HCT116 (cell line): ENCODE measurements at regions not wholly inside any gene's neighbourhood (a gene's known extent, or its start where the extent isn't known, plus 50 kb on each side); places are given as distances from the start of the nearest gene placed in this dataset.

Experiments used
- ATAC-seq: fragments of 200-7000 bp; cut with Tn5 transposase; 2 replicates; pipeline ENCODE4 v1.9.1; 2020; ENCODE audit warnings: mild to moderate bottlenecking, moderate library complexity
- BruUV-seq: library from RNA; stranded (reverse); fragments of 400-500 nt; replicated peaks from 2 replicates; lab custom pipeline; 2021; lab: Mats Ljungman, UMichigan
- CTCF ChIA-PET: fragments of 300-600 bp; sonication (Branson Sonifier 250); formaldehyde crosslinking; loops from one replicate; lab custom pipeline; 2021; ENCODE audit warnings: antibody characterized with exemption; lab: Charles Lee
- POLR2A ChIA-PET: fragments of 300-600, 350-600 bp; sonication (Branson Sonifier 250); formaldehyde crosslinking; loops from one replicate; lab custom pipeline; 2021; ENCODE audit warnings: antibody characterized with exemption; lab: Charles Lee
- RAD21 ChIA-PET, 2 experiments: fragments of 300-600 bp; sonication (Branson Sonifier 250); formaldehyde crosslinking; loops; one replicate each; lab custom pipeline; 2023; ENCODE audit warnings: low total read pairs in 2 of 2; ENCODE audit not compliant: uncharacterized antibody in 2 of 2, unreplicated experiment in 2 of 2, low non-redundant PET in 1 of 2; lab: Charles Lee
- DNase-seq: peaks from one replicate; pipeline ENCODE4 v3.0.0-alpha.2; 2010; ENCODE audit warnings: low read depth, low spot score
- H2AFZ ChIP-seq: fragments of 200-600 bp; shearing (Covaris generic), sonication (generic); 2 replicates; pipeline ENCODE4 v1.6.1; 2017; ENCODE audit warnings: low read depth, mixed run types, mixed read lengths, antibody characterized with exemption, low read length; ENCODE audit not compliant: poor library complexity, severe bottlenecking
- H3K27ac ChIP-seq: 2 replicates; pipeline ENCODE4 v1.5.1; 2012; ENCODE audit warnings: low read depth, low read length
- H3K27me3 ChIP-seq: fragments of 200-600 bp; sonication (generic); 2 replicates; pipeline ENCODE4 v1.6.1; 2016; ENCODE audit warnings: mixed run types, low read length, mixed read lengths; ENCODE audit not compliant: insufficient read depth
- H3K36me3 ChIP-seq, 2 experiments: fragments of 200-500 bp in 1 of 2; fragments of 200-600 bp in 1 of 2; sonication (Bioruptor generic) in 1 of 2; sonication (generic) in 1 of 2; 2 replicates each; pipeline versions ENCODE4 v1.5.1 to v1.6.1; 2014 to 2016; ENCODE audit warnings: low read length in 2 of 2, inconsistent platforms in 1 of 2, mixed read lengths in 1 of 2, mixed run types in 1 of 2; ENCODE audit not compliant: insufficient read depth in 2 of 2, control insufficient read depth in 1 of 2
- H3K4me1 ChIP-seq, 2 experiments: fragments of 200-600 bp in 1 of 2; sonication (generic) in 1 of 2; 2 replicates each; pipeline versions ENCODE4 v1.5.1 to v1.6.1; 2012 to 2017; ENCODE audit warnings: low read length in 2 of 2, inconsistent platforms in 1 of 2, mild to moderate bottlenecking in 1 of 2, mixed read lengths in 1 of 2, mixed run types in 1 of 2, moderate library complexity in 1 of 2; ENCODE audit not compliant: insufficient read depth in 2 of 2, control insufficient read depth in 1 of 2
- H3K4me2 ChIP-seq: fragments of 200-600 bp; sonication (generic); 2 replicates; pipeline ENCODE4 v1.6.1; 2017; ENCODE audit warnings: mixed run types, low read length, mixed read lengths
- H3K4me3 ChIP-seq, 2 experiments: fragments of 200-600 bp in 1 of 2; sonication (generic) in 1 of 2; replicated peaks in 1 of 2; 2 replicates each; pipeline ENCODE4 v1.5.1; 2011 to 2016; ENCODE audit warnings: low read length in 2 of 2, control low read depth in 1 of 2, low read depth in 1 of 2, mild to moderate bottlenecking in 1 of 2, mixed read lengths in 1 of 2, mixed run types in 1 of 2
- H3K79me2 ChIP-seq: fragments of 200-600 bp; sonication (generic); 2 replicates; pipeline ENCODE4 v1.6.1; 2017; ENCODE audit warnings: mild to moderate bottlenecking, mixed run types, low read length, moderate library complexity, mixed read lengths; ENCODE audit not compliant: insufficient read depth
- H3K9ac ChIP-seq: fragments of 200-600 bp; sonication (generic); 2 replicates; pipeline ENCODE4 v1.6.1; 2016; ENCODE audit warnings: low read length, mixed read lengths
- H3K9me2 ChIP-seq: fragments of 200-600 bp; sonication (generic), shearing (Covaris generic); 2 replicates; pipeline ENCODE4 v1.6.1; 2017; ENCODE audit warnings: mixed run types, mild to moderate bottlenecking, moderate library complexity; ENCODE audit not compliant: insufficient read depth
- H3K9me3 ChIP-seq, 2 experiments: fragments of 200-500 bp in 1 of 2; fragments of 200-600 bp in 1 of 2; sonication (Bioruptor generic) in 1 of 2; sonication (generic) in 1 of 2; 2 replicates each; pipeline ENCODE4 v1.6.1; 2014 to 2017; ENCODE audit warnings: low read length in 2 of 2, mixed read lengths in 2 of 2, inconsistent platforms in 1 of 2, low read depth in 1 of 2, mild to moderate bottlenecking in 1 of 2, mixed run types in 1 of 2, moderate library complexity in 1 of 2; ENCODE audit not compliant: control insufficient read depth in 1 of 2, insufficient read depth in 1 of 2
- H4K20me1 ChIP-seq: fragments of 200-600 bp; sonication (generic), shearing (Covaris generic); 2 replicates; pipeline ENCODE4 v1.6.1; 2017; ENCODE audit warnings: mixed run types, mild to moderate bottlenecking, moderate library complexity; ENCODE audit not compliant: insufficient read depth
- CBX3 ChIP-seq: IDR thresholded peaks from 2 replicates; pipeline ENCODE4 v1.6.1; 2012; ENCODE audit warnings: low read depth
- CEBPB ChIP-seq: IDR thresholded peaks from 2 replicates; pipeline ENCODE4 v1.6.1; 2012; ENCODE audit warnings: low read depth
- CTCF ChIP-seq, 3 experiments: fragments of 200-600 bp in 1 of 3; sonication (generic) in 1 of 3; IDR thresholded peaks in 2 of 3; conservative IDR thresholded peaks in 1 of 3; 2 replicates each; pipeline ENCODE4 v1.5.1; 2012 to 2017; ENCODE audit warnings: low read depth in 2 of 3, low read length in 2 of 3, antibody characterized with exemption in 1 of 3, borderline replicate concordance in 1 of 3, control low read depth in 1 of 3, mild to moderate bottlenecking in 1 of 3, mixed read lengths in 1 of 3, mixed run types in 1 of 3, moderate library complexity in 1 of 3; ENCODE audit not compliant: insufficient read depth in 1 of 3
- EGR1 ChIP-seq: IDR thresholded peaks from 2 replicates; pipeline ENCODE4 v1.6.1; 2012; ENCODE audit warnings: low read depth
- EZH2 ChIP-seq: fragments of 200-600 bp; sonication (generic); IDR thresholded peaks from 2 replicates; pipeline ENCODE4 v1.6.1; 2017; ENCODE audit warnings: antibody characterized with exemption, mixed run types
- EZH2phosphoT487 ChIP-seq: fragments of 200-600 bp; IDR thresholded peaks from 2 replicates; pipeline ENCODE4 v1.6.1; 2018; ENCODE audit warnings: antibody characterized with exemption, borderline replicate concordance
- POLR2A ChIP-seq: IDR thresholded peaks from 2 replicates; pipeline ENCODE4 v1.7.0; 2011; ENCODE audit warnings: borderline replicate concordance; ENCODE audit not compliant: insufficient read depth, insufficient read length; ENCODE audit errors: extremely low read depth
- REST ChIP-seq: IDR thresholded peaks from 2 replicates; pipeline ENCODE4 v1.6.1; 2012; ENCODE audit warnings: low read depth
- SIN3A ChIP-seq: IDR thresholded peaks from 2 replicates; pipeline ENCODE4 v1.6.1; 2012; ENCODE audit warnings: low read depth
- TCF7L2 ChIP-seq: IDR thresholded peaks from 2 replicates; pipeline ENCODE4 v1.7.0; 2011; ENCODE audit warnings: borderline replicate concordance, inconsistent platforms; ENCODE audit not compliant: insufficient read depth, insufficient read length; ENCODE audit errors: extremely low read depth
- YY1 ChIP-seq: IDR thresholded peaks from 2 replicates; pipeline ENCODE4 v1.6.1; 2011; ENCODE audit warnings: low read length, low read depth, moderate library complexity, mild to moderate bottlenecking; ENCODE audit not compliant: insufficient replicate concordance; ENCODE audit errors: extremely low read depth
- ZFX ChIP-seq: fragments of 450-650 bp; IDR thresholded peaks from 2 replicates; pipeline ENCODE4 v1.6.1; 2017
- ZNF274 ChIP-seq: fragments of 200-500 bp; sonication (Bioruptor generic); IDR thresholded peaks from 2 replicates; pipeline ENCODE4 v1.6.1; 2014; ENCODE audit warnings: mild to moderate bottlenecking, low read depth, low read length, inconsistent platforms
- intact Hi-C: fragments of 100-400 bp; cut with micrococcal nuclease; formaldehyde crosslinking; loops from 2 replicates; pipeline ENCODE4 v1.10.0; 2022
- TF ChIP-seq, protein P1 (sequence below): IDR thresholded peaks from 2 replicates; pipeline ENCODE4 v1.6.1; 2012
- TF ChIP-seq, protein P2 (sequence below): IDR thresholded peaks from 2 replicates; pipeline ENCODE4 v1.6.1; 2011; ENCODE audit warnings: mild to moderate bottlenecking, low read length, moderate library complexity; ENCODE audit not compliant: insufficient replicate concordance; ENCODE audit errors: extremely low read depth
- TF ChIP-seq, protein P3 (sequence below): IDR thresholded peaks from 2 replicates; pipeline ENCODE4 v1.6.1; 2012

DNA sequence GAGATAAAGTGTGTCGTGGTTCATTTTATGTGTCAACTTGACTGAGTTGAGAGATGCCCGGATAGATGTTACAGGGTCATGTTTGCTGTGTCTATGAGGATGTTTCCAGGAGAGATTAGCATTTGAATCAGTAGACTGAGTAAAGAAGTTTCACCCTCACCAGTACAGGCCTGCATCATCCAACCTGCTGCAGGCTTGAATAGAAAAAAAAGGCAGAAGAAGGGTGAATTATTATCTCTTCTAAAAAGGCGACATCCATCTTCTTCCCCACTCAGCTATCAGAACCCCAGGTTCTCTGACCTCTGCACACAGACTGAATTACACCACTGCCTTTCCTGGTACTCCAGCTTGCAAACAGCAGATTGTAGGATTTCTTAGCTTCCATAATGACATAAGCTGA, 1293.7 kb upstream of the FLRT2 start:
- Histone ChIP-seq H3K27me3 (no peaks in the 10 kb centered on the region), H3K36me3 (no peaks in the 10 kb centered on the region), H3K4me1 (no peaks in the 10 kb centered on the region), H3K4me2 (no peak overlapping the region), H4K20me1 (no peaks in the 10 kb centered on the region), H3K79me2 (no peaks in the 10 kb centered on the region), H3K4me3 (no peak overlapping the region), H3K27ac (no peak overlapping the region), H2AFZ (no peak overlapping the region), H3K9ac (no peak overlapping the region), H3K9me2 (no peaks in the 10 kb centered on the region), H3K9me3 (peaks cover 6 to 34% of the 10 kb centered on the region in 2 experiments; a peak in 3 of 4 replicates)
- RAD21 ChIA-PET, result no interaction called here
- TF ChIP-seq POLR2A (no peak), YY1 (no peak), EGR1 (no peak), CEBPB (no peak), TCF7L2 (no peak), ZFX (no peak), ZNF274 (no peak), EZH2phosphoT487 (no peak), CBX3 (no peak), EZH2 (no peak), REST (no peak), CTCF (IDR thresholded peaks at IDR 0.05 in 2 of 3, conservative IDR thresholded peaks at IDR 0.05 in 1 of 3; ENCODE audit: borderline replicate concordance in 1 of 3, insufficient read depth in 1 of 3, low read depth in 2 of 3, low read length in 2 of 3) (no peak), SIN3A (no peak)
- TF ChIP-seq, protein P1, sequence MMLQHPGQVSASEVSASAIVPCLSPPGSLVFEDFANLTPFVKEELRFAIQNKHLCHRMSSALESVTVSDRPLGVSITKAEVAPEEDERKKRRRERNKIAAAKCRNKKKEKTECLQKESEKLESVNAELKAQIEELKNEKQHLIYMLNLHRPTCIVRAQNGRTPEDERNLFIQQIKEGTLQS, result no peak
- TF ChIP-seq, protein P2, sequence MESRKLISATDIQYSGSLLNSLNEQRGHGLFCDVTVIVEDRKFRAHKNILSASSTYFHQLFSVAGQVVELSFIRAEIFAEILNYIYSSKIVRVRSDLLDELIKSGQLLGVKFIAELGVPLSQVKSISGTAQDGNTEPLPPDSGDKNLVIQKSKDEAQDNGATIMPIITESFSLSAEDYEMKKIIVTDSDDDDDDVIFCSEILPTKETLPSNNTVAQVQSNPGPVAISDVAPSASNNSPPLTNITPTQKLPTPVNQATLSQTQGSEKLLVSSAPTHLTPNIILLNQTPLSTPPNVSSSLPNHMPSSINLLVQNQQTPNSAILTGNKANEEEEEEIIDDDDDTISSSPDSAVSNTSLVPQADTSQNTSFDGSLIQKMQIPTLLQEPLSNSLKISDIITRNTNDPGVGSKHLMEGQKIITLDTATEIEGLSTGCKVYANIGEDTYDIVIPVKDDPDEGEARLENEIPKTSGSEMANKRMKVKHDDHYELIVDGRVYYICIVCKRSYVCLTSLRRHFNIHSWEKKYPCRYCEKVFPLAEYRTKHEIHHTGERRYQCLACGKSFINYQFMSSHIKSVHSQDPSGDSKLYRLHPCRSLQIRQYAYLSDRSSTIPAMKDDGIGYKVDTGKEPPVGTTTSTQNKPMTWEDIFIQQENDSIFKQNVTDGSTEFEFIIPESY, result no peak
- TF ChIP-seq, protein P3, sequence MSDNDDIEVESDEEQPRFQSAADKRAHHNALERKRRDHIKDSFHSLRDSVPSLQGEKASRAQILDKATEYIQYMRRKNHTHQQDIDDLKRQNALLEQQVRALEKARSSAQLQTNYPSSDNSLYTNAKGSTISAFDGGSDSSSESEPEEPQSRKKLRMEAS, result no peak
- no peak for ATAC-seq
- DNase-seq, result no peak
- intact Hi-C loops, result no loop called here
- POLR2A ChIA-PET, result no interaction called here
- CTCF ChIA-PET, result no interaction called here
- no TSS peak for BruUV-seq
